GM23248 (cell line): ENCODE measurements at regions not wholly inside any gene's neighbourhood (a gene's known extent, or its start where the extent isn't known, plus 50 kb on each side); places are given as distances from the start of the nearest gene placed in this dataset.

Experiments used
- EZH2 ChIP-seq: fragments of 200-600 bp; sonication (generic); IDR thresholded peaks from 2 replicates; pipeline ENCODE4 v1.6.1; 2018; ENCODE audit warnings: antibody characterized with exemption, mild to moderate bottlenecking; ENCODE audit not compliant: insufficient read depth, poor library complexity, severe bottlenecking
- EZH2phosphoT487 ChIP-seq: fragments of 200-600 bp; sonication (generic); IDR thresholded peaks from 2 replicates; pipeline ENCODE4 v1.6.1; 2018; ENCODE audit warnings: antibody characterized with exemption, moderate library complexity, mild to moderate bottlenecking, low read depth; ENCODE audit not compliant: insufficient read depth

GRCh38 chr2:176999301-176999700, 213.3 kb upstream of the HNRNPA3 start:
- no peak for TF ChIP-seq EZH2
- TF ChIP-seq EZH2phosphoT487, result no peak
